MCF 10A (cell line): ENCODE measurements at regions not wholly inside any gene's neighbourhood (a gene's known extent, or its start where the extent isn't known, plus 50 kb on each side); places are given as distances from the start of the nearest gene placed in this dataset.

Experiments
- BruUV-seq: library from RNA; stranded (reverse); fragments of 400-500 nt; replicated peaks from 2 replicates; lab custom pipeline; 2021; lab: Mats Ljungman, UMichigan
- CTCF ChIA-PET: fragments of 300-600 bp; sonication (Branson Sonifier 250); formaldehyde crosslinking; extraction: SDS; loops from one replicate; lab custom pipeline; 2021; ENCODE audit warnings: antibody characterized with exemption, inconsistent platforms; lab: Yijun Ruan, JAX
- POLR2A ChIA-PET: fragments of 300-600, 350-650 bp; sonication (Branson Sonifier 250); formaldehyde crosslinking; extraction: SDS; loops from one replicate; lab custom pipeline; 2020; ENCODE audit warnings: antibody characterized with exemption, inconsistent platforms; lab: Yijun Ruan, JAX
- DNase-seq: peaks from one replicate; pipeline ENCODE4 v3.0.0-alpha.2; 2018; ENCODE audit not compliant: unreplicated experiment
- H3K27ac Mint-ChIP-seq: one replicate; pipeline ENCODE4 v1.8.0; 2022; ENCODE audit warnings: mild to moderate bottlenecking, low read depth, mixed read lengths; ENCODE audit not compliant: unreplicated experiment
- H3K27me3 Mint-ChIP-seq: one replicate; pipeline ENCODE4 v1.8.0; 2022; ENCODE audit warnings: mixed read lengths; ENCODE audit not compliant: insufficient read depth, unreplicated experiment
- H3K36me3 Mint-ChIP-seq: one replicate; pipeline ENCODE4 v1.8.0; 2022; ENCODE audit warnings: mild to moderate bottlenecking, moderate library complexity, mixed read lengths; ENCODE audit not compliant: insufficient read depth, unreplicated experiment
- H3K4me1 Mint-ChIP-seq: one replicate; pipeline ENCODE4 v1.8.0; 2022; ENCODE audit warnings: mixed read lengths; ENCODE audit not compliant: insufficient read depth, unreplicated experiment
- H3K4me3 Mint-ChIP-seq: one replicate; pipeline ENCODE4 v1.8.0; 2022; ENCODE audit warnings: mild to moderate bottlenecking, moderate library complexity, mixed read lengths; ENCODE audit not compliant: unreplicated experiment
- H3K9me3 Mint-ChIP-seq: one replicate; pipeline ENCODE4 v1.8.0; 2022; ENCODE audit warnings: mixed read lengths; ENCODE audit not compliant: unreplicated experiment
- intact Hi-C: fragments of 100-400 bp; cut with micrococcal nuclease; formaldehyde crosslinking; loops from 2 replicates; pipeline ENCODE4 v1.14.1; 2022
- TF ChIP-seq, protein P1 (sequence below): fragments of 200-600 bp; IDR thresholded peaks from one replicate; pipeline ENCODE4 v1.8.0; 2022; ENCODE audit warnings: antibody characterized with exemption, mild to moderate bottlenecking; ENCODE audit not compliant: unreplicated experiment

DNA sequence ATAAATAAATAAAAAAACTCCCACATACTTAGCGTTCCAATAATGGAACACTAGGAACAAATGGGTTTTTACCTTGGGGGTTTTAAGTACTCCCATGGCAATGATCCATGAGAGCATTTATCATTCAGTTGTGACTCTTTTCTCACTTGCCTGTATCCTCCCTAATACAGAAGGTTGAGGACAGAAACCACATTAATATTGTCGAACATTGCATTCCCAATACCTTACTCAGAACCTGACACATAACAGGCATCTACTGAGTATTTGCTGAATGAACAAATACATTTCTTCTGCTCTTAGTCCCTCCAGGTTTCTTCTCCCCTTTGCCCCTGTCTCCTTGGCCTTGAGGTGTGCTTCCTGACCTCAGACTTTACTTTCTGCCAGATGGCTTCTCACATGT is 175.9 kb downstream of the CEMIP2 start:
- ChIA-PET CTCF (interaction anchor here (0.7 to 4.6 kb wide), 2 partner anchors 12 to 165 kb away, joined by 3 to 24 read pairs; no protein-coding TSS in a partner anchor), POLR2A (no interaction called here)
- Mint-ChIP-seq H3K9me3 (no peaks in the 10 kb centered on the region), H3K27me3 (no peaks in the 10 kb centered on the region), H3K36me3 (no peaks in the 10 kb centered on the region), H3K4me3 (no peak overlapping the region), H3K4me1 (no peaks in the 10 kb centered on the region), H3K27ac (no peak overlapping the region)
- intact Hi-C loops: no loop called here
- TF ChIP-seq, protein P1, sequence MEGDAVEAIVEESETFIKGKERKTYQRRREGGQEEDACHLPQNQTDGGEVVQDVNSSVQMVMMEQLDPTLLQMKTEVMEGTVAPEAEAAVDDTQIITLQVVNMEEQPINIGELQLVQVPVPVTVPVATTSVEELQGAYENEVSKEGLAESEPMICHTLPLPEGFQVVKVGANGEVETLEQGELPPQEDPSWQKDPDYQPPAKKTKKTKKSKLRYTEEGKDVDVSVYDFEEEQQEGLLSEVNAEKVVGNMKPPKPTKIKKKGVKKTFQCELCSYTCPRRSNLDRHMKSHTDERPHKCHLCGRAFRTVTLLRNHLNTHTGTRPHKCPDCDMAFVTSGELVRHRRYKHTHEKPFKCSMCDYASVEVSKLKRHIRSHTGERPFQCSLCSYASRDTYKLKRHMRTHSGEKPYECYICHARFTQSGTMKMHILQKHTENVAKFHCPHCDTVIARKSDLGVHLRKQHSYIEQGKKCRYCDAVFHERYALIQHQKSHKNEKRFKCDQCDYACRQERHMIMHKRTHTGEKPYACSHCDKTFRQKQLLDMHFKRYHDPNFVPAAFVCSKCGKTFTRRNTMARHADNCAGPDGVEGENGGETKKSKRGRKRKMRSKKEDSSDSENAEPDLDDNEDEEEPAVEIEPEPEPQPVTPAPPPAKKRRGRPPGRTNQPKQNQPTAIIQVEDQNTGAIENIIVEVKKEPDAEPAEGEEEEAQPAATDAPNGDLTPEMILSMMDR: no peak
- no peak for DNase-seq
- no TSS peak for BruUV-seq

DNA sequence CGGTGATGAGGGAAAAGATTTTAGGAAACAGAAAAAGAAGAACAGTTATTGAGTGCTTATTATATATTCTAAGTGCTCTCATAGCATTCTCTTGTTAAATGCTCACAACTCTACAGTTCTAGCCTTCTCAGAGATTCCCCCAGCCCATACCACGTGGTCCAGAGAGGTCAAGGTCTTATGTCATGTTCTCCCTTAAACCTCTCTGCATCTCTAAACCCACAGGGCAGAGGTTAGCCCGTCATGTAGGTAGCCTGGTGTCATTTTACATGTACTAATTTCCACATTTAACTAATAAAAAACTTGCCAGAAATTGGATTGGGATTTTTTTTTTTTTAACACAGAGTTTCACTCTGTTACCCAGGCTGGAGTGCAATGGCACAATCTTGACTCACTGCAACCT is 178.0 kb downstream of the CEMIP2 start:
- POLR2A ChIA-PET: interaction anchor here (1.2 kb wide), 1 partner anchor 176 kb away, joined by 3 read pairs; no protein-coding TSS in a partner anchor
- TF ChIP-seq, protein P1: no peak
- H3K36me3 Mint-ChIP-seq: no peaks in the 10 kb centered on the region
- CTCF ChIA-PET: interaction anchor here (1.1 to 1.3 kb wide), 2 partner anchors 86 to 229 kb away, joined by 4 to 5 read pairs; no protein-coding TSS in a partner anchor
- no peak for DNase-seq
- H3K9me3 Mint-ChIP-seq: no peaks in the 10 kb centered on the region
- no TSS peak for BruUV-seq
- no peaks in the 10 kb centered on the region for H3K4me1 Mint-ChIP-seq
- no peak overlapping the region for H3K27ac Mint-ChIP-seq
- intact Hi-C loops: no loop called here
- H3K27me3 Mint-ChIP-seq: no peaks in the 10 kb centered on the region
- H3K4me3 Mint-ChIP-seq: no peak overlapping the region

DNA sequence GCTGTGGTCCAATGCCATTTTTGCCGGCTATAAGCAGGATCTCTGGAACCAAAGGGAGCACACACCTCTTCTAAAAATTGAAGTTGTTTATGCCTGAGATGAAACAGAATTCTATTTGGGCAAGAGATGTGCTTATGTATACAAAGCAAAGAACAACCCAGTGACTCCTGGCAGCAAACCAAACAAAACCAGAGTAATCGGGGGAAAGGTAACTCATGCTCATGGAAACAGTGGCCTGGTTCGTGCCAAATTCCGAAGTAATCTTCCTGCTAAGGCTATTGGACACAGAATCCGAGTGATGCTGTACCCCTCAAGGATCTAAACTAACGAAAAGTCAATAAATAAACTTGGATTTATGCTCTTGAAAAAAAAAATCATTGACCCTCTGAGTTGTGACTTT is 178.7 kb downstream of the CEMIP2 start:
- intact Hi-C loops: no loop called here
- POLR2A ChIA-PET: no interaction called here

GRCh38 chr9:71587576-71588362 is 180.5 kb downstream of the CEMIP2 start:
- no peaks in the 10 kb centered on the region for H3K36me3 Mint-ChIP-seq
- CTCF ChIA-PET: interaction anchor here (0.6 kb wide), 1 partner anchor 107 kb away, joined by 3 read pairs; no protein-coding TSS in a partner anchor
- H3K9me3 Mint-ChIP-seq: no peaks in the 10 kb centered on the region
- intact Hi-C loops: no loop called here
- H3K4me3 Mint-ChIP-seq: no peak overlapping the region
- TSS peak; percentile 83 for BruUV-seq
- no peak overlapping the region for H3K27ac Mint-ChIP-seq
- no peaks in the 10 kb centered on the region for H3K4me1 Mint-ChIP-seq
- POLR2A ChIA-PET: no interaction called here
- peak; percentile 44 for DNase-seq
- H3K27me3 Mint-ChIP-seq: no peaks in the 10 kb centered on the region
- TF ChIP-seq, protein P1: no peak

More for the DNA sequence above, 178.7 kb downstream of the CEMIP2 start:
- TF ChIP-seq, protein P1: no peak
- no peaks in the 10 kb centered on the region for H3K36me3 Mint-ChIP-seq
- no peaks in the 10 kb centered on the region for H3K27me3 Mint-ChIP-seq
- no peaks in the 10 kb centered on the region for H3K9me3 Mint-ChIP-seq
- BruUV-seq: no TSS peak
- no peak for DNase-seq
- CTCF ChIA-PET: no interaction called here
- no peak overlapping the region for H3K27ac Mint-ChIP-seq
- no peaks in the 10 kb centered on the region for H3K4me1 Mint-ChIP-seq
- H3K4me3 Mint-ChIP-seq: no peak overlapping the region
